Peyer's patch (tissue), 4 donors: ENCODE measurements at regions not wholly inside any gene's neighbourhood (a gene's known extent, or its start where the extent isn't known, plus 50 kb on each side); places are given as distances from the start of the nearest gene placed in this dataset.

ENCODE experiments used
- CTCF ChIP-seq, 6 experiments: fragments of 450-650 bp in 4 of 6; fragments of 200-600 bp in 2 of 6; sonication (generic) in 1 of 6; IDR thresholded peaks; one replicate each; pipeline ENCODE4 v1.5.1; 2017 to 2019; ENCODE audit warnings: antibody characterized with exemption in 6 of 6, mild to moderate bottlenecking in 3 of 6, moderate library complexity in 1 of 6
- POLR2A ChIP-seq, 2 donors: fragments of 450-650 bp; IDR thresholded peaks; one replicate each; pipeline ENCODE4 v1.5.1; 2017; ENCODE audit warnings: antibody characterized with exemption in 2 of 2, mild to moderate bottlenecking in 2 of 2, moderate library complexity in 2 of 2

- TF ChIP-seq CTCF (IDR thresholded peaks at IDR 0.05) (no peak), POLR2A (IDR thresholded peaks at IDR 0.05) (no peak)
Observed at GRCh38 chr10:44749151-44749550, 162.0 kb upstream of the TMEM72 start.
